IPS-NIHi11 (cell line): ENCODE measurements at regions not wholly inside any gene's neighbourhood (a gene's known extent, or its start where the extent isn't known, plus 50 kb on each side); places are given as distances from the start of the nearest gene placed in this dataset.

Experiments
- DNase-seq: peaks from one replicate; pipeline ENCODE4 v3.0.0; 2012; ENCODE audit warnings: mixed read lengths, low spot score

DNA sequence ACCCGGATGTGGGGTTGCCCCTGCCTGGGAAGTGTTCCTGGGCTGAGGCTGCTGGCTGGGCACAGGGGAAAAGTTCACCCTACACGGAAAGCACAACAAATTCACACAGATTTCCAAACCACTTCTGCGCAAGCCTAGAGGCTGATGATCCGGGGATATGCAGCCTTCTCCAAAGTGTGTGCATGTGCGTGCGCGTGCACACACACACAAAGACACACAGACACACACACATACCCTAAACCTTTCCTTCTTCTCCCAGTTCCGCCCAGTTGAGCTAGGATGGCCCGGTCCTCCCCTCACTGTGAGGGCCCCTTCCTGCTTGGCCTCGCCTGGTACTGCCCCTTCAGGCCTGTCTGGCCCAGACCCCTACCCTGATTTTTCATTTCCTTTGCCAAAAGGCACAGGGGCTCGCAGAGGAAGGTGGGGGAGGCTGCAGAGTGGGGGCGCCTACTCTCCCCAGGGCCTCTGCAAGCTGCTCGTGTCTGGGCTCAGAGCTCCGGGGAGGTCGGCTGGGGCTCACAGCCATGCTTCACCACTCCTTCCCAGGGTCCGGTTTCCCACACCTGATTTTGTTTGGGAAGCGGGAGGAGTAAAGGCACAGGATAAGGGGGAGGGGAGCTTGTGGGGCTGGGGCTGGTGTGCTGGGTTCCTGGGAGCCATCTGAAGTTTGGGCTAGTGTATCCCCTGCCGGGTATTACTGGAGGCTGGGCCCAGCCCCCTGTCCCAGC, 144.7 kb downstream of the ENGASE start:
- DNase-seq, result no peak

DNA sequence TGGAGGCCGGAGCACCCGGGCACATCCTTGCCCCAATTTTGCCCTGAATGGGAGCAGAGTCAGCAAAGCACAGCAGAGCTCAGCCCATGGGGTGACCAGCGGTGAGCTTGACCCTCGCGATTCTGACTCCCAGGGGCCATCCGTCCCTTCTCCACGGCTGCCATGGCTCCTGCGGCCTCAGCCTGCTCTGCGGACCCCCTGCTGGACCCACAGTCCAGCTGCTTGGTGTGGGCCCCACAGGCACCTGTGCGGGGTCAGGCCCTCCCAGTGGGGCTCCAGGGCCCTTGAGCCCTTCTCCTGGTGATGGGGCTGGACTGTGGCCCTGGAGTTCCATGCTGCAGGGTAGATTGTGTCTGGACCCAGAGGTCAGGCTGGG, 144.2 kb downstream of the ENGASE start:
- DNase-seq, result no peak

DNA sequence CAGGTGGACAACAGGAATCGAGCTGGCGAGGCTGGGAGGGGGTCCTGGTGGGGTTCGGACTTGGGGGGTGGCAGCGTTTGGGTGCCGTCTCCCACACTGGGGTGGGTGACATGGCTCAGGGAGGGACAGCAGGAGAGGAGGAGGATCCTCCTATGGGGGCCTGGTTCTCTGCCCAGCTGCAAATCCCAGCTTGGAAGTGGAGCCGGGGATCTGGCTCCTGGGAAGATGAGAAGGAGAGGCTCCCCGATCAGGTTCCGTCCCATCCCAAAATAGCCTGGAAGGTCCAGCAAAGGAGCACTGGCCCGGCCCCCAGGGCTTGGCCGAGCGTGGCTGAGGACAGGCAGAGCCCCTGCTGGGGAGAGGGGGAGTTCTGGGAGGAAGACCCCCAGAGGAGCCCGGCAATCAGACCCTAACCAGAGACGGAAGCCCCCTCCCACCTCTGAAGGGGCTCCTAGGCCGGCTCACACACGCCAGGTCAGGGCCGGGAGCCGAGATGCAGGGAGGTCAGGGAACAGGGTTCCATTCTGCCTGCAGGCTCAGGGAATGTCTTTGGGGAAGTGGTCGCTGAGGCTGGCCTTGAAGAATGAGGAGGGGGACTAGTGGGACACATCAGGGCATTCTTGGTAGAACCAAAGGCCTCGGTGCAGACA, 143.7 kb downstream of the ENGASE start:
- no peak for DNase-seq

DNA sequence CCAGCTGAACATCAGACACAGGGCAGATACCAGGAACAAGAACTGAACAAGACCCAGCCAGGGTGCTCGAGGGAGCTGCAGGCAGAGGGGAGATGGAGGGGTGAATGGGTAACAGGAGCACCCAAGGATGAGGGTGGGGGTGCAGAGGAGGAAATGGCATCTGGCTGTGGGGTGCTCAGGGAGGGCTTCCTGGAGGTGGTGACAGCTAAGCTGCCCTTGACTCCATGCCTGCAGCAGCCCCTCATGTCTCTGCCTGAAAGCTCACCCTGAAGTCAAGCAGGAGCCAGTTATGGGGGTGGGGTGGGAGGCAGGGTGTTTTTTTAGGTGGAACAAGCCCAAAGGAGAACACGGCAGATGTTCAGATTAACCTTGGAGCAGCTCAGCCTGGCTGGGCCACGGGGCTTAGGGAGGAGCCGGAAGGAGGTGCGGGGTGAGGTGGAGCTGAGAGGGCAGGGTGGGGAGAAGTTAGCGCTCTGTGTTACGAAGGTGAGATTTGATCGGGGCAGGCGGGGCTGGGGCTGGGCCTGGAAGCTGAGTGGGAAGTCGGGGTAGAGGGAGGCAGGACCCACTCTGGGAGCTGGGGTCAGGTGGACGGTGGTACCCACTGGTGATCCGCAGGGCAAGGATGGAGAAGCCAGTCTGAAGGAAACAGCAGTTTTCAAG, 143.0 kb downstream of the ENGASE start:
- DNase-seq, result no peak

DNA sequence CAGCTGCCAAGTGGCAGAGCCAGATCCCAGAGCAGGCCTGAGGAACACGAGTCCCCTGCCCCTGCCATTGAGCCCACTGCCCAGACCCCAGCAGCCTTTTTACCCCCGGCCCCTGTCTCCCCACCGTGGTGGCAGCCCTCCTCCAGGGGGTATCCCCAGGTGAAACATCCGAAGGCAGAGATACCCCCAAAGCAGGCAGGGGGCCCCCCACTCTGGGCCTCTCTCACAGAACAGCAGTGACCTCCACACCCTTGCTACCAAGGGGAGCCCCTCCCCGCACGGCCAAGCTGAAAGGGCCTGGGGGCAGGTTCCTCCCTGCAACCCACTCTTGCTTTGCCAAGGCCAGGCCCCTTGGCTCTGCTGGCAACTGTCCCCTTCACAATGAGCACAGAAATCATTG, 142.2 kb downstream of the ENGASE start:
- DNase-seq, result no peak

DNA sequence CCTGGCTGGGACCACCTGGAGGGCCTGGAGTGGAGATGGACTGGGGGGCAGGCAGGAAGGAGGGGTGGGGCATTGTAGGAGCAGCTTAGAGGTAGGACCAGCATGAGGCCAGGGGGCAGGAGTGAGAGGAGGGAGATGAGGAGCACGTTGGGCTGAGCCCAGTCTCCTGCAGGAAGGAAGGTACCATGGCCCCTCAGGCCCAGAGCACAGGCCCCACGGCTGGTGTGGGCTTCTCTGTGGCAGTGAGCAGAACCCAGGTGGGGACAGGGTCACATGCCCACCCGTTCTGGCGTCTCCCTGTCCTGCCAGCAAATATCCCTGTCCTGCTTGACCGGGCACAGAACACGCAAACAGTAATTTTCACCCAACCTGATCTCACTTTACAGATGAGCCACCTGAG, 141.8 kb downstream of the ENGASE start:
- no peak for DNase-seq

DNA sequence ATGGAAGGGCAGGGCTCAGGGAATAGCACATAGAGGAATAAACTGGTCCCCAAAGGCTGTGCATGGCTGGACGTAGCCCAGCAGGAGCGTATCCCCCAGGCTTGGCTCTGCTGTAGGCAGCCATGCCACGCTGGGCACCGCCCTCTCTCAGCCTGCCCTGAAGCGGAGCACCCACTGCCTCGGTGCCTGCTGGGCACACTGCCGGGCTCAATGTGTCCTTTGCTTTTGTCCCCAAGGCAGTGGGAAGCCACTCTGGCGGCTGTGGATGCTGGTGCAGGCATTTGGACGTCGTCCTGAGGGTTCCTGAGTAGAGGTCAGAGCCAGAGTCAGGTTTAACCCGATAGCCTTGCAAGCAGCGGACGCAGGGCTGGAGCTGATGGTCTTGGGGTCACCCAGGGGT, 141.0 kb downstream of the ENGASE start:
- DNase-seq, result no peak

DNA sequence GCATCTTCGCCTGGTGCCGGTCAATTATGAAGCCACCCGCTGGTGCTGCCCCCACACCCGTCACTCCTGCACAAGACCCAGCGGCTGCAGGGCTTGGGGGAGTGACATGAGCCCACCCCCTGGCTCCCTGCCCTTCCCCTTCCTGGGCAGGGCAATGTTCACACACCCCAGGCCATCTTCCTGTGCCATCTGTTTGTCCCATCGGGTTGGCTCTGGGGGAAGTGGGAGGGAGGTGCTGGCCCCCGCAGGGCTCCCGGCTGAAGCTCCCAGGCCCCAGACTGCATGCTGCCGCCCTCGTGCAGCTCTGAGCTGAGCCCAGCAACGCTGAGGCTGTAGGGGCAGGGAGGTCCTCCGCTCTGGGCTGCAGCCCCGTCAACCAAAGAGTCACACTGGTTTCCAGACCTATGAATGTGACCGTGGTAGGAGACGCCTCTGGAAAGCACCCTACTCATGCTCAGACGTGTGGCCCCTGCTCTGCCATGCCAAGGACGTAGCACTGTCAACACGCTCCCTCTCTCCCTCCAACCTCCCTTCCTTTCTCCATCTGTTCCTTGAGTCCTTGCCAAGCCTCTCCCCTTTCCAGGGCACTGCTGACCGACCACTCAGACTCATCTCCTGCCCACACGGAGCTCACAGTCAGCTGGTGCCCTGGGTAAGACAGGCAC, 140.4 kb downstream of the ENGASE start:
- no peak for DNase-seq

DNA sequence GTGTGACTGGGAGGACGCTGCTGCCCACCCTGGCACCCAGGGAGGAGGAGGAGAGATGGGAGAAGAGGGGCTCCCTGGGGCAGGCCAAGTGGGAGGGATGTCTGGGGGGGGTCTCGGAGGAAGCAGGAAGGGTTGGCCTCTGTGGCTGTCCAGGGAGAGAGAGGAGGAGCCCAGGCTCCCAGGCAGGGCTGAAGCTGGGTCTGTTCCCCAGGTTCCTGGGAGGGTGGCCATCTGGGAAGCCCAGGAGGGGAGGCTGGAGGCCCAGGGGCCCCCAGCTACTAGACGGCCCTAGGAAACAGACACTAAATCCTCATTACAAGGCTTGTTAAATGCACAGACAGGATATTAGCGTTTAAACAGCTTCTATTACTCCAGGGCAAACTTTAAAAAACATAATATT, 139.8 kb downstream of the ENGASE start:
- DNase-seq, result no peak

DNA sequence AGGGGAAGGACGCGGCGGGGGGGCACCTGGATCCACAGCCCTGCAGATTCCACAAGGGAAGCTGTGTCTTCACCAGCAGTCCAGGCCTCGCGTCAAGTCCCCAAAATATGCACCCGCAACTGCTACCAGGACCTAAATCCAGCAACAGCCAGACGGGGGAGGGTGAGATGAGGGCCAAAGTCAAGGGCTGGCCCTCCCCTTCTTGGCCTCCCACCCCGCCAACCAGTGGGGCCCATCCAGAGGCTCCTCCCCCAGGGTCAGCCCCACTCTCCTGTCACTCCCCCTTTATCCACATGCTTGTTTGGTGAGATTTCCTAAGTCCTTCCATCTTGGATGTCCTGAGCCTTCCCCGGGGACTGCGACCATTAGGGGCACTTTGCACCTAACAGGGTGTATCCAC, 138.7 kb downstream of the ENGASE start:
- DNase-seq, result peak; percentile 73

DNA sequence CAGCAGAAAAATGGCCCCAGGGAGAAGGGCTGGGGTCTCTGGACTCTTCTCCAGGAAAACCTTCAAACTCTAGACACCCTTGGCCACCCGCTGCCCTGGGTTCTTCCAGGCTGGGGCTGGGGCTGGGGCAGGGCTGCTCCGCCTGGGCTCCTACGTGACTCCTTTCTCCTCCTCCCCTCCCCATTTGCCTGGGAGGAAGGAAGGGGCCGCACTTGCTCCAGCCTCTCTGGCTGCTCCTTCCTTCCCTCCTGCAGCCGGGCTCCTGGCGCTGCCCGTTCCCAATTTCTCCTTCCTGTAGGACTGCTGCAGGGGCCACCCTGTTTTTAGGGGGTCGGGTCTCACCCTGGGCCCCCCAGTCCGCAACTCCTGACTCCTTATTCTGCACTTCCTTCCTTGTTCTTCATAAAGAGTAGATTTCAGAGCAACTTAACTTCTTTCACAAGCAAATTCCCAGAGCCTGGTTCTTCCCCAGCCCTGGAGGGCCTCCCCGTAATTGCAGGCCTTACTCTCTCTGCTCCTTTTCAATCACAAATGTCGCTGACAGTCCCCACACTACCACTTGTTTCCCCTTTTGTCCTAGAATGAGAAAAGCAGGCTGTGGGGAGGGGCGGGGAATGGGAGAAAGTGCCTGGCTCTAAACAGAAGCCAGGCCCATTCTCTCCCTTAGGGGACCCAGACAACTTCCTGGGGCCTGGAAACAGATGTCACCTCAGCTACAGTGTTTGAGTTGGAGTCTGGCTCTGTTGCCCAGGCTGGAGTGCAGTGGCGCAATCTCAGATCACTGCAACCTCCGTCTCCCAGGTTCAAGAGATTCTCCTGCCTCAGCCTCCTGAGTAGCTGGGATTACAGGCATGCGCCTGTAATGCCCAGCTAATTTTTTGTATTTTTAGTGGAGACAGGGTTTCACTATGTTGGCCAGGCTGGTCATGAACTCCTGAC, 137.8 kb downstream of the ENGASE start:
- peak; percentile 74 for DNase-seq

DNA sequence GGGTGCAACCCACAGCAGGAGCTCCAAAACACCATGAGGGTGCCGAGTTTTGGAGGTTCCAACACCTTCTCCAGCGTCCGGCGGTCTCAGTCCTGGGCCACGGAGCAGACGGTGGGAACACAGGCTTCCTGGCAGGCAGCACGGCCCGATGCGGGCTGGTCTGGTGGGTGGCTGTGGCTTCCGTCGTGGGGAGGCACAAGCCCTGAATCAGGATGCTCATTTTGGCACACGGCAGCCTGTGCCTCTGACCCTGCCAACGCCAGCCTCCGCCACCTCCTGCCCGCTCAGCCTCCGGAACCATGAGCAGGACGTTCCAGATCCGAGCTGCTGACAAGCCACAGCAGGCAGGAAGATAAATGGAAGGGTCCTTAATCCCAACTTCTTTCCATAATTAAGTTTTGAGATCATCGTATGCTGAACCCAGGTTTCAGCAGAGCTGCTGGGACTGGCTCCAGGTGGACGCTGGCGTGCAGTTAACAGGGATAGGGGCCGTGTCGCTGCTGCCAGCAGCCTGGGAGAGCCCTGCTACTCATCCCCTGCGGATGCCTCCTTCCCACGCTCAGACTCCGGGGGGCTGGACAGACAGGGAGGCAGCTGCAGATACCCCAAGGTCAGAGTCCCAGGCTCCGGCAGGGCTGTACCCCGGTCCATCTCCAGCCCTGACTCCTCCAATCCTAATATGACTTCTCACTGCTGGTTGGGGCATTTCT, 136.6 kb downstream of the ENGASE start:
- DNase-seq, result no peak

DNA sequence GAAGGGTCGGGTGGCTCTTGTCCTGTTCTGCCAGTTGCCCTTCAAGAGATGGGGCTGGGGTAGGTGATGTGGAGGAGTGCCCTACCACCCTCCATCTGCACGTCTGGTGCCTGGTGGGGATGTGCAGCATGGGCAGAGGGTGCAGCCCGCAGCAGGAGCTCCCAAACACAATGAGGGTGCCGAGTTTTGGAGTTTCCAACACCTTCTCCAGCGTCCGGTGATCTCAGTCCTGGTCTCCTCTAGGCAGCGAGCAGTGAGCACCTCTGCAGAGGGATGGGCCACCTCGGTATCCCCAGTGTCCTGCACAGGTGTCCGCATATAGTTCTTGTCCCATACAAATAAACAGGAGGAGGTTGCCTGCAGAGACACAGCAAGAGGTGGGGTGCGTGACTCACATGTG, 136.0 kb downstream of the ENGASE start:
- DNase-seq, result no peak

DNA sequence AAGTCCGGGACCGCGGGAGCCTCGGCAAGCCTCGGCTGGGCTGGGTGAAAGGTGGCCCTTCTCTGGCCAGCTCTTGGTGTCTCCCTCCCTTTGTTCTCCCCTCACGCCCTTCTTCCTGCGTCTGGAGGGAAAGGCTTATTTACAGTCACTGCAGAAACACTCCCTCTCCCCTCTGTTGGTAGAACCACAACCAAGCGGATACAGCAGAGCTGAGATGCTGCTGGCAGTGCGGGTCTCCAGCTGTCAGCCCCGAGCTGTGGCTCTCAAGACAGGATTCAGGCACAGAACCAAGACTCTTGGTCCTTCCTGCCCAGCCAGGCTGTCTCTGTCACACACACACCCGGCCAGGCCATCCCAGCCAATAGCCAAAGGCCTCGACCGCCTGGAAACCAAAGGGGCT, 133.3 kb downstream of the ENGASE start:
- no peak for DNase-seq

DNA sequence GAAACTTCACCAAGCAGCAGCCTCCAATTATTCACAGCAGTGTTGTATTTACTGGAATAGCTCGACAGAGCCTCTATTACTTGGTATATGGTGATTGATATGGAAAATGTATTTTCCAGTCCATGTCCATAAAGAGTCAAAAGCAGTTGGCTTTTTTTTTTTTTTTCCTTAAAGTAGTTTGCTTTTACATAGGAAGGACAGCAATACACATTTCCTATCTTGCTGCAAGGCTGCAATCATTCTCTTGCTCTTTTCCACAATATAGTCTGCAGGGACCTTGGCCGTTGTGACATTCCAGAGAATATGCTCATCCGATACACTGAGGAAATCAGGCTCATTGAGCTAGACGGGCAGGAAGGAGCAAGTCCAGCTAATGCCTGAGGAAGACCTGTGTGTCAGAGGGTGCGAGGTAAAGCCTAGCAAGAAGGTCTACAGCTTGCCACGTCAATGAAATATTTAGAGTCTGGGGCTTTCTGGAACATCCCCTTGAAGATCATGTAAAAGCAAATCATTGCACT, 131.1 kb downstream of the ENGASE start:
- DNase-seq, result no peak

DNA sequence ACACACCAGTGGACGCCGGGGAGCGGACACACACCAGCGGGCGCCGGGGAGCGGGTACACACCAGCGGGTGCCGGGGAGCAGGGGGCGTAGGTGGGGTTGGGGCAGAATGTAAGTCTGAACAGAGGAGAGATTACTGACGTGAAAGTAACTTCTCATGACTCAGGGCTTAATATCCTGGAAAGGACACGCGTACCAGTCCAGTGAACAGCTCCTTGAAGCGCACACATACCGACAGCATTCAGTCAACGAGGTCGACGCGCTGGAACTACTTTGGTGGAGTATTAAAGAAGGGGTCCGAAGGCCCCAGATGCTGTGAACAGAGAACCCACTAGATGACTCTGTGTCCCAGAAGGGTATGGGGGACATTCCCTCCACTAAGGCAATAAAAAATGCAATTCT, 129.6 kb downstream of the ENGASE start:
- DNase-seq, result no peak

DNA sequence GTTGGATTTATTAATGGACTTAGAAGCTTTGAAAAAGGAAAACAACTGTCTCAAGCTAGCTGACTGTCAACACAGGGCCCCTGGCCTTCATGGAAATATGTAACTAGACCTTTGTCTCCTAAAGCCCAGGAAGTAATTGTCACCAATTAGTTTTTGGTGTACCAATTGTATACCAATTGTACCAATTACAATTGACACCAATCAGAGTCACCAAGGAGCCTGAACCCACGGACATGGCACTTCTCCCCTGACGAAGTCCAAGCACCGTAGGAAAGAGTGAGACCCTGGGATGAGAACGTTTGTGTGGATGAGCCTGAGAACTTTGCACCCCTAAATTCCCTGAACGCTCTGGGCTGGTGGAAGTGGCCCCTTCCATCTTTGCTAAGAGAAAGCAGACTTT, 129.0 kb downstream of the ENGASE start:
- no peak for DNase-seq

DNA sequence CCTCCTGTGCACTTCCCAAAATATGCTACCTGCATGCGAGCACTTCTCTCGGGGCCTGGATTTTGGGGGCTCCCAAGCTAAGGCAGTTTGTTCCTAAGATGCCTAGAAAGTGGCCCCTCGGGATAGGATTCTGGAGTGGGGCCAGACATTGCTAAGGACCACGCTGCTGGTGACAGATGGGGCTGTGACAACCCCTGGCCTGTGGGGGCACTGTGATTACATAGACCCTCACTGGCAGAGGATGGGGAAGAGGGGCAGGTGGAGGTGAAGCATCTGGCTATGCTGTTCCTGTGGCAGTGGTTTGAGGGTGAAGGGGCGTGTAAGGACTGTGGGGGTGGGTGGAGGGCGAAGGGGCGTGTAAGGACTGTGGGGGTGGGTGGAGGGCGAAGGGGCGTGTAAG, 128.4 kb downstream of the ENGASE start:
- peak; percentile 73 for DNase-seq

DNA sequence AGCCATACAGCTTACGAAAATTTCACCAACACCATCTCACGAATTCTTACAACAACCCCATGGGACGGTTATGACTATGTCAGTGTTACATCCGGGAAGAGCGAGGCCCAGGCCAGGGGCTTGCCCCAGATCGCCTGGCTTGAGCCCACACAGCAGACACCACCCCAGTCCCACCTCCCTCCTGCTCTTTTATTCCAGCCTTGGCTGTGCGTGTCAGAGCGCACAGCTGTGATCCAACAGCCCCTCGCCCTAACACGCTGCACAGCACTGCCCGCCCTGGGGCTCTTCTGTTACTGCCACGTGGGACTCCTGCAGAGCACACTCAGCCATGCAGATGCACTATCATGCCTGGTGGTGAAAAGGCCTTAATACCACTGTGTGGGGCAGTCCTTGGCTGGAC, 127.9 kb downstream of the ENGASE start:
- DNase-seq, result no peak

DNA sequence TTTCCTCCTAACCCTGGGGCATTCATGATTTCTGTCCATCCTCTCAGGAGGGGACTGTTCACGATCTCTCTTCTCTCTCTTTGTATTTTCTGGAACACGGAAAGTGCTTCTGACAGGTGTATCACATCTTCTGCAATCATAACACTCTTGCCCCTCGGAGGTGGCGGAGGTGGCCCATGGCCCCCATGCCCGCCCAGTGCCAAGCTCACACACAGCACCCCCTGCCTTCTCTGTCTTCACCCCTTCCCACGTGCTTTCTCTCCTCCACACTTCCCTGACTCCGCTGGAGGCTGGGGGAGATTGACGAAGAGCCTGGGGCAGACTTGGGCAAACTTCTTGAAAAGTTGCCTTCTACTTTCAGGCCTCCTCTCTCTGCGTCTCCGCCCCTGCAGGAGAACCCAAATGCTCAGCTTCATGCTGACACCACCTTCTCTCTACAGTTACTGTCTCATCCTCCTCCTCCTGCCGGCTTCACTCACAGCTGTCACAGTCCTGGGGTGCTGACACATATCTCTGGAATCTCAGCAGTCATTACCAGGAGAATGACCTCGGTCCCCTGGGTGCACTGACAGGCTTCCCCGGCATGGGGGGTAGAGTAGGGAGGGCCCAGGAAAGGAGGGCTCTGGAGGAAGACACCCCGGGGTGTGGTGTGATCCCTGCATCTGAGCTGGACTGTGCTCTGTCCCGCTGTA, 127.1 kb downstream of the ENGASE start:
- DNase-seq, result no peak
